Omental fat pad (tissue), 3 donors: ENCODE measurements at regions not wholly inside any gene's neighbourhood (a gene's known extent, or its start where the extent isn't known, plus 50 kb on each side); places are given as distances from the start of the nearest gene placed in this dataset.

Experiments used
- ATAC-seq: fragments of 150-250 bp; one replicate; pipeline ENCODE4 v1.9.1; 2016; ENCODE audit warnings: mild to moderate bottlenecking, moderate library complexity; ENCODE audit not compliant: low FRiP score
- DNase-seq: peaks from one replicate; pipeline ENCODE4 v3.0.0-alpha.2; 2019; ENCODE audit warnings: low spot score
- TF ChIP-seq, protein P1 (sequence below), 3 donors: fragments of 450-650 bp; IDR thresholded peaks; one replicate each; pipeline ENCODE4 v1.5.1; 2016 to 2017; ENCODE audit warnings: antibody characterized with exemption in 3 of 3, mild to moderate bottlenecking in 3 of 3, moderate library complexity in 2 of 3

DNA sequence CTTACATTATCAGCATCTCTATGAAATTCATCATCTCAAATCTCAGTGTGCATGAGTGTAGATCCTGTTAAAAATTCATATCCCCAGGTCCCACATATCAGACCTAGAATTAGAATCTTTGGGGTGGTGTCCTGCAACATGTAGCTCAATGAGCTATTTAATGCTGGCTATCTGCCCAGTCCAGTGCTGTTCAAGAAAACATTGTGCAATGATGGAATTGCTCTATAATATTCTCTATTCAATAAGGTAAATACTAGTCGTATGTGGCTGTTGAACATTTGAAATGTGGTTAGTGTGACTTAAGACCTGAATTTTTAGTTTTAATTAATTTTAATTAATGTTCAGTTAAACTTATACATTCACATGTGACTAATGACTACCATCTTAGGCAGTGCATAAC is 127.4 kb downstream of the NOL4 start:
- no peak for ATAC-seq
- no peak for DNase-seq
- TF ChIP-seq, protein P1, sequence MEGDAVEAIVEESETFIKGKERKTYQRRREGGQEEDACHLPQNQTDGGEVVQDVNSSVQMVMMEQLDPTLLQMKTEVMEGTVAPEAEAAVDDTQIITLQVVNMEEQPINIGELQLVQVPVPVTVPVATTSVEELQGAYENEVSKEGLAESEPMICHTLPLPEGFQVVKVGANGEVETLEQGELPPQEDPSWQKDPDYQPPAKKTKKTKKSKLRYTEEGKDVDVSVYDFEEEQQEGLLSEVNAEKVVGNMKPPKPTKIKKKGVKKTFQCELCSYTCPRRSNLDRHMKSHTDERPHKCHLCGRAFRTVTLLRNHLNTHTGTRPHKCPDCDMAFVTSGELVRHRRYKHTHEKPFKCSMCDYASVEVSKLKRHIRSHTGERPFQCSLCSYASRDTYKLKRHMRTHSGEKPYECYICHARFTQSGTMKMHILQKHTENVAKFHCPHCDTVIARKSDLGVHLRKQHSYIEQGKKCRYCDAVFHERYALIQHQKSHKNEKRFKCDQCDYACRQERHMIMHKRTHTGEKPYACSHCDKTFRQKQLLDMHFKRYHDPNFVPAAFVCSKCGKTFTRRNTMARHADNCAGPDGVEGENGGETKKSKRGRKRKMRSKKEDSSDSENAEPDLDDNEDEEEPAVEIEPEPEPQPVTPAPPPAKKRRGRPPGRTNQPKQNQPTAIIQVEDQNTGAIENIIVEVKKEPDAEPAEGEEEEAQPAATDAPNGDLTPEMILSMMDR (IDR thresholded peaks at IDR 0.05) = no peak

DNA sequence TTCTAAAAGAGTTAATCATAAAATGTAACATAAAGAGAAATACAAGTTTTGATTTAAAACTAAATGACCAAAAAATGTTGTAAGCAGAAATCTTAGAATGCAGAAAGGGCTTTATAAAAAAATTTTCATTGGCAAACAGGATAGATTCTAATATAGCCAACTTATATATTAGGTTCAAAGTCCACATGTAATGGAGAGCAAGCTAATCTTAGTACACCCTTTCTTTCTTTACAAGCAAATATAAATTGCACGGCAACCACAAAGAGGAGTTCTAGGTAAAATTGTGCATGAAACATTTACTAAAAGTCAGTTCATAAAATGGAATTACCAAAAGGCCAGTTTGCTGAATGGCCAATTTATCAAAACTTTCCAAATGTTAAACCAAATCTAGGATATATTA is 130.6 kb downstream of the NOL4 start:
- no peak for DNase-seq
- ATAC-seq = no peak
- TF ChIP-seq, protein P1 (IDR thresholded peaks at IDR 0.05) = no peak

DNA sequence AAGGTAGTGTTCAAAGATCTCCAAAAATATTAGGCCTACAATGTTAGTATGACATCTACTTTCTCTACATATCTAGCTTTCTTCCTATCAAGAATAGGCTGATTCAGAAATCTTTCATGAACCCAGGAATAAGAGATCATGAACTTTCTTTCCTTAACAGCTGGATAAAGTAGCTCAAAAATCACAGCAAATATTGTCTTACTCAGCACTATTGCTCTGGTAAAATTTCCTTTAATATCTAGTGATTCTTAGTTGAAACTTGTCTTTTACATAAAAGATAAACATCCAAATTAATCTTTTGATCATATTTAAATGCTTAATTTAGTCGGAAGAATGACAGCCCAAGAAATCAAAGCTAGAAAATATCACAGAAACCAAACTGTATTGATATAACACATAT is 131.9 kb downstream of the NOL4 start:
- TF ChIP-seq, protein P1 (IDR thresholded peaks at IDR 0.05) = no peak
- DNase-seq (no peak), ATAC-seq (no peak)

DNA sequence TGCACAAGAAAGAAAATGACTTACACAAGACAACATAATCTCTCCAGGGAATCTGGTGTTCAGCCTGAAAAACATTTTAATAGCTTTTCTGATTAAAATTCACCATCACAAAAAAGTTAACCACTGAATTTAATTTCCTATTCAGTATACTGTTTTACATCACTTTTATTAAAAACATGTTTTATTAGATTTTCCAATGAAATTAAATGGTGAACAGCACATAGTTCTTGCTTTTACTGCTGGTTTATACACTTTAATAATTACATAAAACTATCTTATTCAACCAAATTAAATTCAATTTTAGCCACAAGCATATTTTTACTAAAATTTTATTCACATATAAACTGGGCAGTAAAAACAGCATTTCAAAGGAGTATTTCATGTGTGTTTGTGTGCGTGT is 138.3 kb downstream of the NOL4 start:
- TF ChIP-seq, protein P1 (IDR thresholded peaks at IDR 0.05) = no peak
- ATAC-seq = no peak

DNA sequence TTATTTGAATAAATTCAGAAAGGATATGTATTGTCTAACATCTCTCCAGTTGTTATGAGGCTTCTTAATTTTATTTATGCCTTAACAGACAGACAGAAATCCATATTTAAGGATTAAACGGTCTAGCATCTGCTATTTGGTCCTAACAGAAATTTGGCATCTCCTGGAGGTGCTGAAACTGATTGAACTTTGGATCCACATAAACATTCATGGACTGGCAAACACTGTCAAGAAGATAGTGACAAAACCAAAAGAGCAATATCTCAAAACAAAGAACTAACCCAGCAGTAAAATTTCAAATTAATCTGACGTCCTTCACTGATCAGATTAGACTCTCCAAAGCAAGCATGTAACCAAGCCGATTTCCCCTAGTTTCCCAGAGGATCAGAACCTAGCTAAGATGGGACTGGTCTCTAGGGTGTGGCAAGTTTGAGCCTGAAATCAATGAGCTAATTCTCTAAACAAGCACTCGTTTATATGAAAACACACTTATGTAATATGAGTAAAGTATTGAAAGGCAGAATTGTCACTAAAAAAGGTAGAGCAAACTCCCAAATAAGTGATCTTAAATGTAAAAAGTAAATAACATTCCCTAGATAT is 139.5 kb downstream of the NOL4 start:
- ATAC-seq = no peak
- no peak for DNase-seq
- TF ChIP-seq, protein P1 (IDR thresholded peaks at IDR 0.05) = no peak

More for the DNA sequence above, 138.3 kb downstream of the NOL4 start:
- no peak for DNase-seq

DNA sequence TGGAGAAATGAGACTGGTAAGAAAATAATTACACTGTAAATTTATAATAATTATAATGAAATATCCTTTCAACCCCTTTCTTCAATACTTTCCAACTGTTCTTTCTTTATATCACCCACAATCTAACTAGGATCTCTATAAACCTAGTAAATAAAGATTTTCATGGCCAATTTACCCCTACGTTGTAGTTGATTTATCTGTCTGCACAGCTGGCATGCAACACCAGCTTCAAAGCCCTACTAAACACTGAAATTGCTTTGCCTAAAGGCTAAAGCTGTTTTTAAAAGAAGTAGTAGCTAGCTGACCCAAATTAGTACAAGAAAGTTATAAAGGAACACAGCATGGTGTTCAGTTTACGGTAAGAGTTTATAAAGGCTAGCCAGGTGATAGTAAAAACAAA is 140.1 kb downstream of the NOL4 start:
- TF ChIP-seq, protein P1 (IDR thresholded peaks at IDR 0.05) = no peak
- ATAC-seq = no peak
- no peak for DNase-seq

DNA sequence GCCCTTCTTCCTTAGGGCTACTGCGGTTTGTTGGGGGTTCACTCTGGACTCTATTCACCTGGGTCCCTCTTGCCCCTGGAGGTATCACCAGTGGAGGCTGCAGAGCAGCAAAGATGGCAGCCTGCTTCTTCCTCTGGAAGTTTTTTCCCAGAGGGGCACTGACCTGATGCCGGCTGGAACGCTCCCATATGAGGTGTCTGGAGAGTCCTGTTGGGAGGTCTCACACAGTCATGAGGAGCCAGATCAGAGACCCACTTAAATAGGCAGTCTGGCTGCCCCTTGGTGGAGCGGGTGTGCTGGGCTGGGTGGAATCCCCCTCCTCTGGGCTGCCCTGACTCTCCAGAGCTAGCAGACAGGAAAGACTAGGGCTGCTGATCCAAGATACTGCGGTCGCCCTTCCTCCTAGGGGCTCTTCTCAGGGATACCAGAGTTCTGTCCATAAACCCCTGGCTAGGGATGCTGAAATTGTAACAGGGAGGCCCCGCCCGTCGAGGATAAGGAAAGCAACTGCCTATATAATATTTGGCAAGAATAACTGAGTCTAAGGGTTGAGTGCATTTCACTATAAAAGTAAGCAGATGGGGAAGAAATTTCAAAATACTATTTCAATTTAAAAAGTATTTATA is 140.7 kb downstream of the NOL4 start:
- TF ChIP-seq, protein P1 (IDR thresholded peaks at IDR 0.05) = no peak
- ATAC-seq = no peak

More for the DNA sequence above, 140.7 kb downstream of the NOL4 start:
- no peak for DNase-seq
